ENCODE measurements at regions not wholly inside any gene's neighbourhood (a gene's known extent, or its start where the extent isn't known, plus 50 kb on each side); places are given as distances from the start of the nearest gene placed in this dataset.

DNA sequence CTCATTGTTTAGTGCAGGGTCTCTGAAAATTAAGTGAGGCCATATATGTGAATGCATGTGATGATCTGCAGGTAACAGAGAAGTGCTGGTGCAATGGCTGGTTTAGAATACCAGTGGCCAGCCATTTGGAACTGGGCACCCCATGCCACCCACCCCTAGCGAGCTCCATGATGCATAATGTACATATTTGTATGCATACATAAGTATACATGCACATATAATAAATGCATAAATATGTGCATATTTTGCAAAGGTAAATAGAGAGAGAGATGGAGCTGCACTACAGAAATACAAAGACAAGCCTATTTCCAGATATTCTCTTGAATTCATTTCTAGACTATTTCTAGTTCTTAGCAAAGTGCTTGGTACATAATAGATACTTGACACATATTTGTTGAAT lies 68.5 kb upstream of the IGSF21 start:
- no peak overlapping the region for H3K4me3 Mint-ChIP-seq
- ATAC-seq = no peak
- H3K4me1 Mint-ChIP-seq = no peaks in the 10 kb centered on the region
- H3K27me3 Mint-ChIP-seq = no peaks in the 10 kb centered on the region
- no peaks in the 10 kb centered on the region for H3K9me3 Mint-ChIP-seq (ENCODE audit: low read depth)
- H3K36me3 Mint-ChIP-seq = no peaks in the 10 kb centered on the region
- no peak overlapping the region for H3K27ac Mint-ChIP-seq
- DNase-seq = no peak
- CTCF ChIA-PET = no interaction called here

DNA sequence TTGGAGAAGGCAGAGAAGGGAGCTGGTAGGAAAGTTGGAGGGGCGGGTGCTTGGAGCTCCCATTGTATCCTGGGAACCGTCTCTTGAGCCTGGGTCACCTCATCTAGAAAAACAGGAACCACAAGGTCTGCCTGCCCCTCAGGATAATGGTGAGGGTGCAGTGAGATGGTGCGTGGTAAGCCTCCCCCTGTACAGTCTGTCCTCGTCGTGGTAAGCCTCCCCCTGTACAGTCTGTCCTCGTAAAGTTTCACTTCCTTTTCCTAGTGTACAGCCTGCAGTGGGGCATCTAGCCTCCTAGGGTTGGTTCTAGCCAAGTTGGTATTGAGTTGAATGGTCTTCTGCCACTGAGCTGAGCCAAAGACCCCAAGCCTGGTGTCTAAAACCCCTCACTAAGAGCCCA lies 66.5 kb upstream of the IGSF21 start:
- Mint-ChIP-seq H3K36me3 (no peaks in the 10 kb centered on the region), H3K4me3 (no peak overlapping the region), H3K9me3 (ENCODE audit: low read depth) (no peaks in the 10 kb centered on the region), H3K27ac (no peak overlapping the region), H3K4me1 (no peaks in the 10 kb centered on the region), H3K27me3 (no peaks in the 10 kb centered on the region)
- CTCF ChIA-PET = no interaction called here
- DNase-seq = no peak
- no peak for ATAC-seq

DNA sequence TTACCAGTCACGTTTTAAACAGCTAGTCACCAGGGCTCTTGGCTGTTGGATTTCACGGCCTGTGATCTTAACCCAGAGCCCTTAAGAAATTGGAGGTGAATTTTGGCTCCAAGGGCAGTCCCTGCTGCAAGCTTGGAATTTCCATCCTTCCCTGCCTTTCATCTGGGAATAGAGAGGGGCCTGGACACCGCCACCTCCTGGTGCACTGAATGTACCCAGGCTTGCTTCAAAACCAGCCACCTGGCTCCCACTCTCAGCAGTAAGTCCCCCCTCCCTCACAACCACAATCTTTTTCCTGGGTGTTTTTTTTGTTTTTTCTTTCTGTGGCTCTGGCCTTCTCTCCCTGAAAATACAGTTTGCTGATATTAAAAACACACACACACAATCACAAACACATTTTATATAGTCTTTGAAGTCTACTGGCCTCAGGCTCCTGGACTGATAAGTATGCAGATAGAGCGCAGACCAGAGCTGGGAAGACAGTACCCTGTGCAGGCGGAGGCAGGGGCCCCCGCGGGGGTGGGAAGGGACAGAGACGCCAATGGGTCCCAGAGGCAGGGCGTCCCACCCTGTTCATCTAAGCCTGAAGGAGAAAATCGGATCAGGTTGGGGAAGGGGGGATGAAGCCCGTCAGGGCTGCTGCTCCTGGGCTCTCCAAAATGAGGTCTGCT lies 65.8 kb upstream of the IGSF21 start:
- CTCF ChIA-PET = interaction anchor here (0.6 kb wide), 1 partner anchor 908 kb away, joined by 3 read pairs; no protein-coding TSS in a partner anchor
- ATAC-seq = no peak
- H3K27ac Mint-ChIP-seq = no peak overlapping the region

DNA sequence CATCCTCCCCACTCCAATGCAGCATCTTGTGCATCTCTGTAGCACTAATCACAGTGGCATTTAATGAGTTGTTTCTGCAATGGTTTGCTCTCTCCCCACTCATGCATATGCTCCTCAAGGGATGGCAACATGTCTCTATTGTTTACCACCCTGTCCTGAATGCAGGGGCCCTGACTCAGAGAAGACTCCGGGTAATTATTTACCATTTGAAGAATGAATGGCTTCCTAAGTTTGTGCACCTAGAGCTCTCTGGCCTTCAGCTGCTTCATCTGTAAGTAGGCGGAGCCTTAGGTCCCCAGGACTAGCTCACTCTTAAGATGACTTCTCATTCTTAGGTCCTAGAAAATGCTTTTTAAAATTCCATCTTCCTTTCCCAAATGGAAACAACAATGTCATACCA lies 63.7 kb upstream of the IGSF21 start:
- Mint-ChIP-seq H3K9me3 (ENCODE audit: low read depth) (no peaks in the 10 kb centered on the region), H3K27ac (no peak overlapping the region), H3K4me1 (no peaks in the 10 kb centered on the region), H3K4me3 (no peak overlapping the region), H3K36me3 (no peaks in the 10 kb centered on the region), H3K27me3 (no peaks in the 10 kb centered on the region)
- CTCF ChIA-PET = no interaction called here
- no peak for DNase-seq
- no peak for ATAC-seq

More for the DNA sequence above, 65.8 kb upstream of the IGSF21 start:
- H3K9me3 Mint-ChIP-seq (ENCODE audit: low read depth) = no peaks in the 10 kb centered on the region
- no peaks in the 10 kb centered on the region for H3K27me3 Mint-ChIP-seq
- no peaks in the 10 kb centered on the region for H3K36me3 Mint-ChIP-seq
- H3K4me1 Mint-ChIP-seq = no peaks in the 10 kb centered on the region
- H3K4me3 Mint-ChIP-seq = no peak overlapping the region
- no peak for DNase-seq

DNA sequence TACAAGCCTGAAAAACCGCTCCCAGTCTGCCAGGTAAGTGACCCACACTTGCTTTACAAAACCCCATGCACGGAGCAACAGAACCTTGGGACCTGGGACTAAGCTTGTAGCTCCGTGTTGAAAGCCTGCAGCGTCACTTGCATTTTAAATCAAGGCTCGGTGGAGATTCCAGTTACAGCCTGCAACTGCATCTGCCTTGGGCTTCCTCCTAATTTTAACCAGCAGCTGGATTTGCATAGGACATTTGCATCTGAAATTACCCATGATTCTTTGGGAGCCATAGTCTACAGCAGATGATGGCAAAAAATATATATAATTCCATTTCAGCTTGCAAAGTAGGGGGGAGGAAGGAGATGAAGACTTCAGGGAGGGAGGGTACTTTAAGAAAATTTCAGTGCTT lies 62.4 kb upstream of the IGSF21 start:
- ATAC-seq = no peak

DNA sequence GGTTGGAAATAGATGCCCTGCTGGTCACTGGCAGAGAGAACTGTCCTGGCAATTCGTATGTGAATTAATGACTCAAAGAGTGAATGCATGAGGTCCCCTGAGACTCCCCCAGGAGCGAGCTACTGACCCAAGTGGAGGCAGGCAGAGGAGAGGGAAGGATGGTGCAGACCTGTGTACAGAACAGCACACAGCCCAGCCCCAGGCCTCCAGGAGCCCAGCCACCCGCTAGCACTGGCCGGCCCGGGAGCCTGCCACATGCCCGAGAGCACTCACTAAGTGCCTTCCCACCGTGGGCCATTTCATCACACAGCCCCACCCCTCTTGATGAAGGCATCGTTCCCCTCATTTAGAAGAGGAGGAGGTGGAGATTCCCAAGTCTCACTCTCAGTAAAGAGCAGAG lies 62.0 kb upstream of the IGSF21 start:
- ATAC-seq = no peak
- no peaks in the 10 kb centered on the region for H3K36me3 Mint-ChIP-seq
- no peak overlapping the region for H3K4me3 Mint-ChIP-seq
- no peak overlapping the region for H3K27ac Mint-ChIP-seq
- CTCF ChIA-PET = no interaction called here
- DNase-seq = no peak
- H3K27me3 Mint-ChIP-seq = no peaks in the 10 kb centered on the region
- H3K4me1 Mint-ChIP-seq = no peaks in the 10 kb centered on the region
- H3K9me3 Mint-ChIP-seq (ENCODE audit: low read depth) = peaks cover 4% of the 10 kb centered on the region

More for the DNA sequence above, 62.4 kb upstream of the IGSF21 start:
- no peaks in the 10 kb centered on the region for H3K4me1 Mint-ChIP-seq
- no peaks in the 10 kb centered on the region for H3K27me3 Mint-ChIP-seq
- H3K9me3 Mint-ChIP-seq (ENCODE audit: low read depth) = peaks cover 4% of the 10 kb centered on the region
- DNase-seq = no peak
- no peak overlapping the region for H3K27ac Mint-ChIP-seq
- H3K4me3 Mint-ChIP-seq = no peak overlapping the region
- H3K36me3 Mint-ChIP-seq = no peaks in the 10 kb centered on the region
- CTCF ChIA-PET = no interaction called here

DNA sequence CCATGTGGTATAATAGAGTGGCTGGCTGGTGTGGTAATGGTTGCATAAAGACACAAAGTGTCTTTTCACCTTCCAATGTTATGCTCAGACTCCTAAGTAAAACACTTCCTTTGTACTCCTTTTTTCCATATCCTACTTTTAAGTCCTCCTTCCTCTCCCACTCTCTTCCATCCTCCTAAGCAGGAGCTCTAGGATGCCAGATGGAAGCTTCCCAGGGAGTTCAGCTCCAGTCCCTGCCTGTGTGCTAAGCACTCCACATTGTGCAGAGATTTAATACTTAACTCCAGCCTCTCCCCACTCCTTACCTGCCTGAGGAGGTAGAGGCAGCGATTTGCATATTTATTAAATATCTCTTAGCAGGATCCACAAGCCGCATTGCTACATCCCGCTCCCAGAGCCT lies 60.5 kb upstream of the IGSF21 start:
- no peak overlapping the region for H3K27ac Mint-ChIP-seq
- H3K9me3 Mint-ChIP-seq (ENCODE audit: low read depth) = peaks cover 4% of the 10 kb centered on the region
- ATAC-seq (no peak), DNase-seq (no peak)
- H3K4me3 Mint-ChIP-seq = no peak overlapping the region
- no peaks in the 10 kb centered on the region for H3K4me1 Mint-ChIP-seq
- no peaks in the 10 kb centered on the region for H3K27me3 Mint-ChIP-seq
- H3K36me3 Mint-ChIP-seq = no peaks in the 10 kb centered on the region
- CTCF ChIA-PET = no interaction called here

DNA sequence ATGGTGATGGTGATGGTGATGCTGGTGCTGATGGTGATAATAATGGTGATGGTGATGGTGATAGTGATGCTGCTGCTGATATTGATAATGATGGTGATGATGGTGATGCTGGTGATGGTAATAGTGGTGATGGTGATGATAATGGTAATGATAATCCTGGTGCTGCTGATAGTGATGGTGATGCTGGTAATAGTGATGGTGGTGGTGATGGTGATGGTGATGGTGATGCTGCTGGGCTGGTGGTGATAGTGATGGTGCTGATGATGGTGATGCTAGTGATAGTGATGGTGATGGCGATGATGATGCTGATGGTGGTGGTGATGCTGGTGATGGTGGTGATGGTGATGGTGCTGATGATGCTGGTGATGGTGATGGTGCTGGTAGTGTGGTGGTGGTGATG lies 58.4 kb upstream of the IGSF21 start:
- H3K27ac Mint-ChIP-seq = no peak overlapping the region
- CTCF ChIA-PET = no interaction called here
- ATAC-seq = no peak
- no peak for DNase-seq
- peaks cover 4% of the 10 kb centered on the region for H3K9me3 Mint-ChIP-seq (ENCODE audit: low read depth)
- no peaks in the 10 kb centered on the region for H3K36me3 Mint-ChIP-seq
- no peaks in the 10 kb centered on the region for H3K27me3 Mint-ChIP-seq
- H3K4me1 Mint-ChIP-seq = no peaks in the 10 kb centered on the region
- no peak overlapping the region for H3K4me3 Mint-ChIP-seq

DNA sequence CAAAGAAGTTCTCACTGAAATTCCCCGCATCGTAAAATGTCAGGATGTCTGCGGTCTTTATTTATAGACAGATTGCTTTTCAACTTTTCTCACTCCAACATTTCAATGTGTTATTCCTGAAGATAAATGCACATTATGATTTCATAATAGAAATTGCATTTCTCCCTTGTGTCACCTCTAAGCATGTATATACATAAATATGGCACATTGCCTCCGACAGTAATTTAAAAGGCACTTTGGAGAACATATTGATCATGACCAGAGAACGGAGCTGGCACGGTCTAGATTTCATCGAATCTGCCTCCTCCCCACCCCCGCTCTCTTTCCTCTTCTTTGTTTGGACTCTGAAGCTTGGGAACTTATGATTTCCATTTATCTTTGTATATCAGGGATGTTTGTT lies 54.9 kb upstream of the IGSF21 start:
- Mint-ChIP-seq H3K36me3 (no peaks in the 10 kb centered on the region), H3K27ac (no peak overlapping the region), H3K9me3 (ENCODE audit: low read depth) (peaks cover 4% of the 10 kb centered on the region), H3K27me3 (no peaks in the 10 kb centered on the region), H3K4me3 (no peak overlapping the region), H3K4me1 (no peaks in the 10 kb centered on the region)
- ATAC-seq (no peak), DNase-seq (no peak)
- CTCF ChIA-PET = no interaction called here

DNA sequence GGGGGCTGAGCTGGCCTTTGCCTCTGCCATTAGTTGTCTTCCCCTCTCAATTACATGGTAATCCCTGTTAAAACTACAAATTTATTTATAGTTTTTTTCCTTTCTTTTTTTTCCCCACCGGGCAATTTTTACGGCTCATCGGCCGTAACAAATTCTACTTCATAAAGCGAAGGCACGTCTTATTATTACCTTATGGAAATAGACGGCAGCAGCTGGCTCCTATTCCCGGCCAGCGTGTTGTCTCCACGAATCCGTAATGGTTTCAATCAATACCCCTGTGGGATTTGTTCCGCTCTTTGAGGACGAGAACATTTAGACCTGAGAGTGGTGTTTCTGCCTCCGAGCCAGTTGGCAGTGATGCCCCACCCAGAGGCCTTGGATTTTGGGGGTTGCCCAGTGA lies 52.4 kb upstream of the IGSF21 start:
- Mint-ChIP-seq H3K36me3 (no peaks in the 10 kb centered on the region), H3K4me1 (no peaks in the 10 kb centered on the region)

DNA sequence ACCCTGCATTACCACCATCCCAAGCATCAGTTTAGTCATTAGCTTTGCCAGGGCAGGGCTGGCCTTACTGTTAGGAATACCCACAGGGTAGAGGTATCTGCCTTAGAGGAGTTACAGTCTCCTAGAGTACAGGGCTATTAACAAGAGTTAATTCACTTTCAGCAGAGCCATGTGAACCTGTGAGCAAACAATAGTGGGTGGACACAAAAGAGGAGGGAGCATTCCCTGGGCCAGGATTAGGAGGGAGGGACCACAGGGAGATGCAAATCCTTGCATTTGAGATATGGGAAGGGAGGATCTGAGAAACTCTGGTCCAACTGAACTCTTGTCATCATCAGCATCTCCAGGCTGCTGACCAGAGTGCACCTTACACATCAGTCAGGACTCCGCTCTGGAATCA lies 51.1 kb upstream of the IGSF21 start:
- H3K4me3 Mint-ChIP-seq = no peak overlapping the region
- CTCF ChIA-PET = no interaction called here
- no peaks in the 10 kb centered on the region for H3K9me3 Mint-ChIP-seq (ENCODE audit: low read depth)
- no peaks in the 10 kb centered on the region for H3K27me3 Mint-ChIP-seq
- no peak overlapping the region for H3K27ac Mint-ChIP-seq
- H3K36me3 Mint-ChIP-seq = no peaks in the 10 kb centered on the region
- ATAC-seq (no peak), DNase-seq (no peak)
- H3K4me1 Mint-ChIP-seq = no peaks in the 10 kb centered on the region

More for the DNA sequence above, 52.4 kb upstream of the IGSF21 start:
- ATAC-seq (no peak), DNase-seq (no peak)
- Mint-ChIP-seq H3K27me3 (no peaks in the 10 kb centered on the region), H3K9me3 (ENCODE audit: low read depth) (no peaks in the 10 kb centered on the region), H3K27ac (no peak overlapping the region), H3K4me3 (no peak overlapping the region)
- CTCF ChIA-PET = no interaction called here

DNA sequence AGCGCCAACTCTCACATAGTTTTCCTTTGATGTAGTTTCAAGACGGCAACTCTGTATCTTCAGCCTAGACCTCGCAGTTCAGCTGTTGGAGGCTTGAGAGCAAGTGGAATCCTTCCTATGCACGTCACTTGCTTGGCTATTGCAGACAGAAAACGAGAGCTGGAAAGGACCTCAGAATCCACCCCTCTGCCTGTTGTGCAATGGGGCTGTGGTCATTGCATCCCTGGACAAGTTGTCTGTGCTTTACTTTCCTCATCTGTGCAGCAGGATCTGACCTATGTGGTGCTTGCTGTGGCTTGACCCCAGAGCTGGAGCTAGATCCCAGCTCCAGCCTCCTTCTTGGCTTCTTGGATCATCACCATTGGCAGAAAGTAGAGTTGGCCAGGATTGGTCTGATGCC lies 50.0 kb upstream of the IGSF21 start:
- Mint-ChIP-seq H3K4me3 (no peak overlapping the region), H3K4me1 (no peaks in the 10 kb centered on the region), H3K36me3 (no peaks in the 10 kb centered on the region), H3K9me3 (ENCODE audit: low read depth) (peaks cover 4% of the 10 kb centered on the region), H3K27me3 (no peaks in the 10 kb centered on the region), H3K27ac (no peak overlapping the region)
- no peak for ATAC-seq
- no peak for DNase-seq
- CTCF ChIA-PET = no interaction called here
